KMS-11 (cell line): ENCODE measurements at regions not wholly inside any gene's neighbourhood (a gene's known extent, or its start where the extent isn't known, plus 50 kb on each side); places are given as distances from the start of the nearest gene placed in this dataset.

ENCODE experiments used
- H2AFZ ChIP-seq: fragments of 200-600 bp; sonication (generic); 2 replicates; pipeline ENCODE4 v1.6.1; 2016; ENCODE audit warnings: antibody characterized with exemption, mixed run types, low read depth
- H3K27ac ChIP-seq: fragments of 200-600 bp; sonication (generic); 2 replicates; pipeline ENCODE4 v1.6.1; 2016; ENCODE audit warnings: mild to moderate bottlenecking, mixed run types
- H3K27me3 ChIP-seq: fragments of 200-600 bp; sonication (generic); 2 replicates; pipeline ENCODE4 v1.6.1; 2017; ENCODE audit warnings: mild to moderate bottlenecking, low read depth, mixed run types, moderate library complexity; ENCODE audit not compliant: insufficient read depth
- H3K36me3 ChIP-seq: fragments of 200-600 bp; sonication (generic); 2 replicates; pipeline ENCODE4 v1.6.1; 2017; ENCODE audit warnings: mild to moderate bottlenecking, mixed run types; ENCODE audit not compliant: insufficient read depth
- H3K4me1 ChIP-seq: fragments of 200-600 bp; sonication (generic); 2 replicates; pipeline ENCODE4 v1.6.1; 2016; ENCODE audit warnings: mild to moderate bottlenecking, low read depth, mixed run types; ENCODE audit not compliant: poor library complexity, severe bottlenecking
- H3K4me2 ChIP-seq: fragments of 200-600 bp; sonication (generic); 2 replicates; pipeline ENCODE4 v1.7.0; 2016; ENCODE audit warnings: mild to moderate bottlenecking, mixed run types
- H3K4me3 ChIP-seq: fragments of 200-600 bp; sonication (generic); IDR thresholded peaks from 2 replicates; pipeline ENCODE4 v1.6.1; 2017; ENCODE audit warnings: low read depth, low read length, mixed read lengths; ENCODE audit not compliant: insufficient read depth
- H3K79me2 ChIP-seq: fragments of 200-600 bp; sonication (generic); 2 replicates; pipeline ENCODE4 v1.6.1; 2016; ENCODE audit warnings: low read depth, mixed run types; ENCODE audit not compliant: insufficient read depth
- H3K9ac ChIP-seq: fragments of 200-600 bp; sonication (generic); 2 replicates; pipeline ENCODE4 v1.6.1; 2016; ENCODE audit warnings: mild to moderate bottlenecking, mixed run types
- H4K20me1 ChIP-seq: fragments of 200-600 bp; sonication (generic); 2 replicates; pipeline ENCODE4 v1.6.1; 2016; ENCODE audit warnings: mild to moderate bottlenecking, mixed run types; ENCODE audit not compliant: insufficient read depth
- TF ChIP-seq, protein P1 (sequence below): fragments of 200-600 bp; sonication (generic); conservative IDR thresholded peaks from 2 replicates; pipeline ENCODE4 v1.6.1; 2017; ENCODE audit warnings: low read depth, mild to moderate bottlenecking, antibody characterized with exemption, low read length, moderate library complexity, mixed read lengths

DNA sequence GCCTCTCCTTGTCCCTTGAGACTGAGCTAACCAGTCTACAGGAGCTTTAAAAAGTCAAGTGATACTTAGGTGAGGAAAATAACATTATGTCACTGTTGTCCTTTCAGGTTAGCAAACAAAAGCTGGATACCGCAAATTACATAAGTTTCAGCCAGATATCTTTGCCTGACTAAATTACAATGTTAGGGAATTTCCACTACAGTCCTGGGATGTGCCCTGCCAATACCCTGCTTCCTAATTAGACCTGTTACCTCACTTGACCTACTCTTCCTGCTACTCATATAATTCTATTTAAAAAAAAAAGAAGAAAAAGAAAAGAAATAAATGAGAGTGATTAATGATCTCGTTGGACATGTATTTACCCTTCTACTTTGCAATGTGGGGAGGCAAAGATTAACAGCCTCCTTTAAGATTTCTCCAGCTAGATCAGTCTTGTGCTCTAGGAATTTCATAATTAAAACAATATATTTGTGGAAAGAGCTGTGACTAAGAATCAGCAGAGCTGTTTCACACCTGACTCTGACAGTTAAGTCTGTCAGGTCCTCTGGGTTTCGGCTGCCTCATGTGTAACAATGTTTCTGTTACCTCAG lies 318.9 kb downstream of the HDGFL1 start:
- no peaks in the 10 kb centered on the region for H3K36me3 ChIP-seq
- no peak overlapping the region for H3K4me2 ChIP-seq
- no peak overlapping the region for H2AFZ ChIP-seq
- H3K79me2 ChIP-seq: no peaks in the 10 kb centered on the region
- no peaks in the 10 kb centered on the region for H3K4me1 ChIP-seq
- no peak overlapping the region for H3K27ac ChIP-seq
- H4K20me1 ChIP-seq: no peaks in the 10 kb centered on the region
- TF ChIP-seq, protein P1, sequence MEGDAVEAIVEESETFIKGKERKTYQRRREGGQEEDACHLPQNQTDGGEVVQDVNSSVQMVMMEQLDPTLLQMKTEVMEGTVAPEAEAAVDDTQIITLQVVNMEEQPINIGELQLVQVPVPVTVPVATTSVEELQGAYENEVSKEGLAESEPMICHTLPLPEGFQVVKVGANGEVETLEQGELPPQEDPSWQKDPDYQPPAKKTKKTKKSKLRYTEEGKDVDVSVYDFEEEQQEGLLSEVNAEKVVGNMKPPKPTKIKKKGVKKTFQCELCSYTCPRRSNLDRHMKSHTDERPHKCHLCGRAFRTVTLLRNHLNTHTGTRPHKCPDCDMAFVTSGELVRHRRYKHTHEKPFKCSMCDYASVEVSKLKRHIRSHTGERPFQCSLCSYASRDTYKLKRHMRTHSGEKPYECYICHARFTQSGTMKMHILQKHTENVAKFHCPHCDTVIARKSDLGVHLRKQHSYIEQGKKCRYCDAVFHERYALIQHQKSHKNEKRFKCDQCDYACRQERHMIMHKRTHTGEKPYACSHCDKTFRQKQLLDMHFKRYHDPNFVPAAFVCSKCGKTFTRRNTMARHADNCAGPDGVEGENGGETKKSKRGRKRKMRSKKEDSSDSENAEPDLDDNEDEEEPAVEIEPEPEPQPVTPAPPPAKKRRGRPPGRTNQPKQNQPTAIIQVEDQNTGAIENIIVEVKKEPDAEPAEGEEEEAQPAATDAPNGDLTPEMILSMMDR: no peak
- H3K9ac ChIP-seq: no peak overlapping the region
- no peaks in the 10 kb centered on the region for H3K27me3 ChIP-seq
- H3K4me3 ChIP-seq: no peak overlapping the region

- Histone ChIP-seq H3K27me3 (no peaks in the 10 kb centered on the region), H3K4me2 (no peak overlapping the region), H3K36me3 (no peaks in the 10 kb centered on the region), H3K4me1 (no peaks in the 10 kb centered on the region), H3K27ac (no peak overlapping the region), H3K9ac (no peak overlapping the region), H3K4me3 (no peak overlapping the region), H3K79me2 (no peaks in the 10 kb centered on the region), H4K20me1 (no peaks in the 10 kb centered on the region), H2AFZ (no peak overlapping the region)
- TF ChIP-seq, protein P1: no peak
These were observed 322.6 kb downstream of the HDGFL1 start for GRCh38 chr6:22891934-22892333.

DNA sequence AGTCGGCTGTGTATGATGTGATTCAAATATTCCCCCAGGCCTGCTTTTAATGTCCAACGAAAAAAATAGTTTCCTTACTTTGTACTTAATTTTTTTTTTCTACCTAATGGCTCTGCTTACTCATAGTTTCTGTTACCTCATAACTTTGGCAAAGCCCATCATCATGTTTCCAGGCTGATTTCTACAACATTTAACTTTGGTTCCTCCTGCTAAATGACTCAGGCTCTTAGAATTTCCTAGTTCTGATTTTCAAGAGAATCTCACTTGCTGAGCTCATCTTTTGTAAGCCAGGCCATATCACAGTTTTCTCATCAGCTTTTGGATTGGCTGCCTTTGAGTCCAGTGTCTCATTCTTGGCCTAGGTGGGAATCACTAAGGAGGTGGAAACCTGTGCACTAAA lies 323.1 kb downstream of the HDGFL1 start:
- H2AFZ ChIP-seq: no peak overlapping the region
- no peaks in the 10 kb centered on the region for H3K27me3 ChIP-seq
- no peak overlapping the region for H3K27ac ChIP-seq
- H3K36me3 ChIP-seq: no peaks in the 10 kb centered on the region
- H4K20me1 ChIP-seq: no peaks in the 10 kb centered on the region
- H3K9ac ChIP-seq: no peak overlapping the region
- H3K4me1 ChIP-seq: no peaks in the 10 kb centered on the region
- TF ChIP-seq, protein P1: no peak
- H3K4me3 ChIP-seq: no peak overlapping the region
- H3K4me2 ChIP-seq: no peak overlapping the region
- no peaks in the 10 kb centered on the region for H3K79me2 ChIP-seq

GRCh38 chr6:22896696-22897095 lies 327.3 kb downstream of the HDGFL1 start:
- Histone ChIP-seq H3K27ac (no peak overlapping the region), H3K36me3 (no peaks in the 10 kb centered on the region), H3K9ac (no peak overlapping the region), H3K4me2 (no peak overlapping the region), H2AFZ (no peak overlapping the region), H3K4me3 (no peak overlapping the region), H3K79me2 (no peaks in the 10 kb centered on the region), H4K20me1 (no peaks in the 10 kb centered on the region), H3K4me1 (no peaks in the 10 kb centered on the region), H3K27me3 (no peaks in the 10 kb centered on the region)
- TF ChIP-seq, protein P1: no peak
